GM23248 (cell line): ENCODE measurements at regions not wholly inside any gene's neighbourhood (a gene's known extent, or its start where the extent isn't known, plus 50 kb on each side); places are given as distances from the start of the nearest gene placed in this dataset.

ENCODE experiments used
- DNase-seq: peaks from one replicate; pipeline ENCODE4 v3.0.0-alpha.2; 2015
- H2AFZ ChIP-seq: fragments of 200-600 bp; sonication (generic); 2 replicates; pipeline ENCODE4 v1.6.1; 2016; ENCODE audit warnings: antibody characterized with exemption
- H3F3A ChIP-seq: fragments of 200-600 bp; sonication (generic); 2 replicates; pipeline ENCODE4 v1.6.1; 2016; ENCODE audit warnings: mild to moderate bottlenecking, antibody characterized with exemption, mixed run types; ENCODE audit not compliant: insufficient read depth
- H3K27ac ChIP-seq: fragments of 200-600 bp; sonication (generic); 2 replicates; pipeline ENCODE4 v1.5.1; 2016; ENCODE audit warnings: mild to moderate bottlenecking
- H3K27me3 ChIP-seq: fragments of 200-600 bp; sonication (generic); replicated peaks from 2 replicates; pipeline ENCODE4 v1.6.1; 2016; ENCODE audit warnings: mild to moderate bottlenecking; ENCODE audit not compliant: insufficient read depth
- H3K36me3 ChIP-seq: fragments of 200-600 bp; sonication (generic); 2 replicates; pipeline ENCODE4 v1.6.1; 2016; ENCODE audit warnings: low read depth, mild to moderate bottlenecking
- H3K4me1 ChIP-seq: fragments of 200-600 bp; sonication (generic); 2 replicates; pipeline ENCODE4 v1.6.1; 2016; ENCODE audit warnings: mild to moderate bottlenecking; ENCODE audit not compliant: insufficient read depth
- H3K4me2 ChIP-seq: fragments of 200-600 bp; sonication (generic); one replicate; pipeline ENCODE4 v1.6.1; 2016; ENCODE audit warnings: mild to moderate bottlenecking; ENCODE audit not compliant: unreplicated experiment
- H3K4me3 ChIP-seq: fragments of 200-600 bp; sonication (generic); 2 replicates; pipeline ENCODE4 v1.5.1; 2016; ENCODE audit warnings: mild to moderate bottlenecking
- H3K79me2 ChIP-seq: fragments of 200-600 bp; sonication (generic); 2 replicates; pipeline ENCODE4 v1.6.1; 2016; ENCODE audit warnings: mild to moderate bottlenecking; ENCODE audit not compliant: insufficient read depth
- H3K9ac ChIP-seq: fragments of 200-600 bp; sonication (generic); 2 replicates; pipeline ENCODE4 v1.6.1; 2016; ENCODE audit warnings: mild to moderate bottlenecking
- H3K9me2 ChIP-seq: fragments of 200-600 bp; sonication (generic); 2 replicates; pipeline ENCODE4 v1.6.1; 2016; ENCODE audit warnings: mixed run types, mild to moderate bottlenecking, moderate library complexity; ENCODE audit not compliant: insufficient read depth
- H3K9me3 ChIP-seq: fragments of 200-600 bp; sonication (generic); one replicate; pipeline ENCODE4 v1.6.1; 2017; ENCODE audit warnings: low read depth
- H4K20me1 ChIP-seq: fragments of 200-600 bp; sonication (generic); 2 replicates; pipeline ENCODE4 v1.6.0; 2016; ENCODE audit not compliant: insufficient read depth
- EZH2 ChIP-seq: fragments of 200-600 bp; sonication (generic); IDR thresholded peaks from 2 replicates; pipeline ENCODE4 v1.6.1; 2018; ENCODE audit warnings: antibody characterized with exemption, mild to moderate bottlenecking; ENCODE audit not compliant: insufficient read depth, poor library complexity, severe bottlenecking
- EZH2phosphoT487 ChIP-seq: fragments of 200-600 bp; sonication (generic); IDR thresholded peaks from 2 replicates; pipeline ENCODE4 v1.6.1; 2018; ENCODE audit warnings: antibody characterized with exemption, moderate library complexity, mild to moderate bottlenecking, low read depth; ENCODE audit not compliant: insufficient read depth
- WGBS, 2 experiments: methylation state at CpG; one replicate each; pipeline ENCODE4 v1.1.6; 2015 to 2017; ENCODE audit warnings: low lambda C conversion rate in 2 of 2, low coverage in 1 of 2; ENCODE audit errors: missing lambda C conversion rate in 2 of 2; 5-methylcytosine and 5-hydroxymethylcytosine counted together
- in situ Hi-C: fragments of 300-500 bp; cut with MboI; formaldehyde crosslinking; loops from 2 replicates; pipeline ENCODE4 v1.15.0; 2020

DNA sequence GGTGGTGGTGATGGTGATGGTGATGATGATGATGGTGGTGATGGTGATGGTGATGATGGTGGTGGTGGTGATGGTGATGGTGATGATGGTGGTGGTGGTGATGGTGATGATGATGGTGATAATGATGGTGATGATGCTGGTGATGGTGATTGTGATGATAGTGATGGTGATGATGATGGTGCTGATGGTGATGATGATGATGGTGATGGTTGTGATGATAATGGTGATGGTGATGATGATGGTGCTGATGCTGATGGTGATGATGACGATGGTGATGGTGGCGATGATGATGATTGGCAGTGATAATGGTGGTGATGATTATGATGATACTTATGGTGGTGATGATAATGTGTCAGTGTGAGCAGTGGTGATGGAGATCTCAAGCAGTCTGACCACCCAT, 90.8 kb upstream of the FOXF1 start:
- Histone ChIP-seq H3K27me3 (peaks cover 39% of the 10 kb centered on the region), H3K4me1 (no peaks in the 10 kb centered on the region), H4K20me1 (no peaks in the 10 kb centered on the region), H2AFZ (no peak overlapping the region), H3K4me3 (no peak overlapping the region), H3K36me3 (no peaks in the 10 kb centered on the region), H3F3A (no peaks in the 10 kb centered on the region), H3K79me2 (no peaks in the 10 kb centered on the region), H3K4me2 (no peak overlapping the region), H3K9ac (no peak overlapping the region), H3K9me3 (no peaks in the 10 kb centered on the region), H3K27ac (no peak overlapping the region), H3K9me2 (no peaks in the 10 kb centered on the region)
- TF ChIP-seq EZH2phosphoT487 (no peak), EZH2 (no peak)
- 20 to 42% methylated on average over 2 of the region's 2 CpGs for WGBS, 2 experiments
- DNase-seq: no peak
- in situ Hi-C loops: no loop called here

DNA sequence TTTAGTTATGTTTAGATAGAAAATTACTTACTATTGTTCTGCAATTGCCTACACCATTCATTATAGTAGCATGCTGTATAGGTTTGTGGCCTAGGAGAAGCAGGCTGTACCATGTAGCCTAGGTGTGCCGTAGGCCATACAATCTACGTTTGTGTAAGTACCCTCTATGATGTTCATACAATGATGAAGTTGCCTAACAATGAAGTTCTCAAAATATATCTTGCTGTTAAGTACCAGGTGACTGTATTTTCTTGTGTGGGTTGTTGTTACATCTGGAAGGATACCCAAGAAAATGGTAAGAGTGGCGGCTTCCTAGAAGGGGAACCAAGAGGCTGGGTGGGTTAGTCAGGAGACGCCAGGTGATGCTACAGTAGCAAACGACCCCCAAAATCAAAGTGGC, 88.3 kb upstream of the FOXF1 start:
- DNase-seq: no peak
- Histone ChIP-seq H3K9ac (no peak overlapping the region), H3K4me2 (no peak overlapping the region), H3K9me2 (no peaks in the 10 kb centered on the region), H4K20me1 (no peaks in the 10 kb centered on the region), H3K27me3 (peaks cover 27% of the 10 kb centered on the region), H3K36me3 (no peaks in the 10 kb centered on the region), H3K79me2 (no peaks in the 10 kb centered on the region), H3K9me3 (no peaks in the 10 kb centered on the region), H3F3A (no peaks in the 10 kb centered on the region), H3K4me1 (no peaks in the 10 kb centered on the region), H3K27ac (no peak overlapping the region), H3K4me3 (no peak overlapping the region), H2AFZ (no peak overlapping the region)
- TF ChIP-seq EZH2: no peak
- TF ChIP-seq EZH2phosphoT487: no peak
- WGBS, 2 experiments: 38 to 40% methylated on average over 5 of the region's 5 CpGs
- in situ Hi-C loops: no loop called here

DNA sequence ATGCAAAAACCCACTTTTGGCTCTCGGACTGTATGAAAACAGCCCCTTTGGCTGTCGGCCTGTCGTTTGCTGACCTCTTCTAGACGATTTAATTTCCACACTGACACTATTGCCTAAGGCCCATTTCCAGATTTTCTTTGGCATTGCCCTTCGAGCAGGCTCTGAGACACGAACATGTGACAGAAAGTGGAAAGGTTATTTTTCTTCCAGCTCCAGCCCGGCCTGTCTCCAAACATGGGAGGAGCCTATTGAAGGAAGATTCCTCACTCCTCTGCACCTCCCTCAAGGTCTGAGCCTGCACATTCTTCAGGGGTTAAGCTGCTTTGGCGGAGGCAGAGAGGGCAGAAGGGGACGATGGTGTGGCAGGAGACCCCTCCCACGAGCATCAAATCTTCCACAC, 85.9 kb upstream of the FOXF1 start:
- Histone ChIP-seq H3K79me2 (no peaks in the 10 kb centered on the region), H3K4me3 (no peak overlapping the region), H3K4me1 (no peaks in the 10 kb centered on the region), H4K20me1 (no peaks in the 10 kb centered on the region), H3K27me3 (peaks cover 27% of the 10 kb centered on the region), H3F3A (no peaks in the 10 kb centered on the region), H3K9me3 (no peaks in the 10 kb centered on the region), H3K27ac (no peak overlapping the region), H3K36me3 (no peaks in the 10 kb centered on the region), H3K9me2 (no peaks in the 10 kb centered on the region), H3K4me2 (no peak overlapping the region), H2AFZ (no peak overlapping the region), H3K9ac (no peak overlapping the region)
- no peak for TF ChIP-seq EZH2phosphoT487
- TF ChIP-seq EZH2: no peak
- in situ Hi-C loops: no loop called here
- 27 to 33% methylated on average over 10 of the region's 10 CpGs for WGBS, 2 experiments
- peak; percentile 9 for DNase-seq

DNA sequence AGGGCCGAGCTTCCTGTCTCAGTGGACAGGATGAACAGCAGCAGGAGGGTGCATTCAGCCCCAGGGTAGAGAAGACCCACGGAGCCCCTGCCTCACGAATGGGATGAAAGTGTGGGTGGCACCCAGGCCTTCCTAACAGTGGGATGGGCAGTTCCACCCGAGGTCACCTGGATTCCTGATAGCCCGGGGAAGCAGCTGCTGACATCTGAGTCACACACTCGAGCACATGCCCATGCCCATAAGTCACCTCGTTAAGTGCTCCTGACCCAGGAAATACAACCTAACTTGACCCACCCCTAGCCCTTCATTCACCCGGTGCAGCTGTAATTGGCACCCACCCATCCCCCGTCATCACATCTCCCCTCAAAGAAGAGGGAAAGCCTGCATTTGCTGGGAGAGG, 85.3 kb upstream of the FOXF1 start:
- H3K9ac ChIP-seq: no peak overlapping the region

DNA sequence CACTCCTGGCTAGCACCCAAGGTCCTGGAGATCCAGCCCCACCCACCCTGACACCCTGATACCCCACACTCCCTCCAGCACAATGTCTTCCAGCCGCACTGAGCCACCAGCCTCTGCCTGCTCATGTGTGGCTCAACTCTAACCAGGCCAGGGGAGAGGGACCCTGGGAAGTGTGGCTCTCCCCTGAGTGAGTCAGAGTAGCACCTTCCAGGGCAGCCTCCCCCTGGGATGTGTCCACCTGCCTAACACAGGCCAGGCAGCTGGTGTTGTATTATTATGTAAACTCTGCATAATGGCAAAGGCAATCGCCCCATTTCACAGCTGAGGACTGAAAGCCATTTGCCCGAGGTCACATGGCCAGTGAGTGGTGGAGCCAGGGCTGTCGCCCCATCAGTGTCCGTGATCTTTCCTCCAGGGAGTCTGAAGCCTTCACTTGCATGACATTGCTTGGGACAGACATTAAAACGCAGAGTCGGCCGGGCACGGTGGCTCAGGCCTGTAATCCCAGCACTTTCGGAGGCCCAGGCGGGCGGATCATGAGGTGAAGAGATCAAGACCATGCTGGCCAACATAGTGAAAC, 84.2 kb upstream of the FOXF1 start:
- no peak overlapping the region for H3K27ac ChIP-seq
- no peak for DNase-seq
- no peak for TF ChIP-seq EZH2
- TF ChIP-seq EZH2phosphoT487: no peak
- H3K27me3 ChIP-seq: peaks cover 39% of the 10 kb centered on the region
- no peak overlapping the region for H3K4me2 ChIP-seq
- no peaks in the 10 kb centered on the region for H3K9me3 ChIP-seq
- no peak overlapping the region for H3K4me3 ChIP-seq
- no peak overlapping the region for H3K9ac ChIP-seq
- H3F3A ChIP-seq: no peaks in the 10 kb centered on the region
- H3K36me3 ChIP-seq: no peaks in the 10 kb centered on the region
- in situ Hi-C loops: no loop called here
- H3K79me2 ChIP-seq: no peaks in the 10 kb centered on the region
- H2AFZ ChIP-seq: no peak overlapping the region
- no peaks in the 10 kb centered on the region for H3K9me2 ChIP-seq
- H3K4me1 ChIP-seq: no peaks in the 10 kb centered on the region
- H4K20me1 ChIP-seq: no peaks in the 10 kb centered on the region
- WGBS, 2 experiments: 76 to 77% methylated on average over 12 of the region's 12 CpGs

More for the DNA sequence above, 85.3 kb upstream of the FOXF1 start:
- Histone ChIP-seq H3K27ac (no peak overlapping the region), H3K27me3 (peaks cover 31% of the 10 kb centered on the region), H3K4me3 (no peak overlapping the region), H3K4me2 (no peak overlapping the region), H3K9me3 (no peaks in the 10 kb centered on the region), H3K36me3 (no peaks in the 10 kb centered on the region), H3K4me1 (no peaks in the 10 kb centered on the region), H4K20me1 (no peaks in the 10 kb centered on the region), H3F3A (no peaks in the 10 kb centered on the region), H3K79me2 (no peaks in the 10 kb centered on the region), H3K9me2 (no peaks in the 10 kb centered on the region), H2AFZ (no peak overlapping the region)
- no peak for DNase-seq
- WGBS, 2 experiments: 57 to 68% methylated on average over 9 of the region's 9 CpGs
- TF ChIP-seq EZH2 (no peak), EZH2phosphoT487 (no peak)
- in situ Hi-C loops: no loop called here
